ENCODE measurements at regions not wholly inside any gene's neighbourhood (a gene's known extent, or its start where the extent isn't known, plus 50 kb on each side); places are given as distances from the start of the nearest gene placed in this dataset.
"Not testable (repeated sequence)": the region's sequence is repeated elsewhere in the genome, so short reads cannot be mapped to it uniquely, and the experiment has no call there.

DNA sequence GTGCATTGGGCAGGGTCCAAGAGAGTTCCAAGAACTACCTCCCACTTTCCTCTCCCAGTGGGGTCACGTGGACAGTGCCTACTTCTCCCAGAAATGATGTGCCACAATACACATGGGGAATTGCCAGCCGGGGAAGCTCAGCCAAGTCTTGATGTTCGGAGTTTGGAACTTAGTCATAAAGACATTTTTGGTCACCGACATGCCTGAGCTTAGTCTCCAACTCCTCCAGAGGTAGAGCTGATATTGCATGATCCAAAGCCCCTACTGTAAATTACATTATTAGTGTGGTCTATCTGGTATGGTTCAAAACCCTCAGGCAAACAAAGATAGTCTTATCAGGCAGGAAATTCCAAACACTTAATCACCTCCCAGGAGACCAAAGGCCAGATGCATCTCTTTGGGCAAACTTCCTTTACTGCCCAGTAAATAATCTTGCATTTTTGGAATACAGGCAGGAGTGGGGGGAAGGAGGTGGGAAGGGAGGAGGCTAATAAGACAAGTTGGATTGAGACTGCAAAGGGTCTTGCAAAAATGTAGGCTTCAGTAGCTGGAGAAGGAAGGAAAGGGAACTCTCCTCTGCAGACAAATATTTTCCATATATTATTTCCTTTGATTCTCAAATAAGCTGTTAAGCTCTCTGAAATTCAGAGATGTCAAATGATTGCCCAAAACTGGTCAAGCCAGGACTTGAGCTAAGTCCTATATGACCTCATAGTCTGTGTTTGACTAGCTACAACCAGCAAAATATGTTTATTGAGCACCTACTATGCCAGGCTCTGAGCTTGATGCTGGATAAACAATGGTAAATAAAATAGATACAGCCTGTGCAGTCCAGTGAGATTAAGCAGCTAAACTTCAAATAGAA, 99.4 kb downstream of the DRD1 start:
- no peak for DNase-seq

DNA sequence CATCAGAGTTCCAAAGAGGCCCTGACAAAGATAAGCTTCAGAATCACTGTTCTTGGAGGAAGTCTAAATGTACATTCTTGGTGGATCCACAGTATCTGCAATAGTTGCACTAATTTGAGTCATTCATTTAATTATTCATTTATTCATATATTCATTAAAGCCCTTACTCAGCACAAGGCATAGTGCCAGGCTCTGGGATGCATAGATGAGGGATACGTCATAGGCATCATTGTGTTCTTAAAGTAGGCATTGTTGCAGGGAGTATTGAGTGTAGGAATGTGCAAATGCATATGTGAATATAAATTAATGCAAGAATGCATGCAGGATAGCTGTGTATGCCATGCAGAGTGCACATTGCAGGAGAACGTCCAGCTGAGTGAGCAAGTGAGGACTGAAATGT, 100.7 kb downstream of the DRD1 start:
- no peak for DNase-seq

DNA sequence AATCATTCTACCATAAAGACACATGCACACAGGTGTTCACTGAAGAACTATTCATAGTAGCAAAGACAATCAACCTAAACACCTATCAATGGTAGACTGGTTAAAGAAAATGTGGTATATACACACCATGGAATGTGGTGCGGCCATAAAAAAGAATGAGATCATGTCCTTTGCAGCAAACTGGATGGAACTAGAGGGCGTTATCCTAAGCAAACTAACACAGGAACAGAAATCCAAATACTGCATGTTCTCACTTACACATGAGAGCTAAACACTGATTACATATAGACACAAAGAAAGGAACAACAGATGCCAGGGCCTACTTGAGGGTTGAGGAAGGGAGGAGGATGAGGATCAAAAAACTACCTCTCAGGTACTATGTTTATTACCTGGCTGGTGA, 103.8 kb downstream of the DRD1 start:
- no peak for DNase-seq

DNA sequence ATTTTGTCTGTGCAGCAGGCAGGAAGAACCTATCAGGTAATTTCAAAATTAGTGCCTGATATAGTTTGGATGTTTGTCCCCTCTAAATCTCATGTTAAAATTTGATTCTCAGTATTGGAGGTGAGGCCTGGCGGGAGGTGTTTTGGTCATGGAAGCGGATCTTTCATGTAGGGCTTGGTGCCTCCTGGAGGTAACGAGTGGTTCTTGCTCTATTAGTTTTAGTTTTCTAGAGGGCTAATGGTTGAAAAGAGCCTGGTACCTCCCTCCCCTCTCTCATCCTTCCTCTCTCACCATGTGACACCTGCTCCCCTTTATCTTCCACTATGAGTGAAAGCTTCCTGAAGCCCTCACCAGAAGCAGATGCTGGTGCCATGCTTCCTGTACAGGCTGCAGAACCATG, 106.3 kb downstream of the DRD1 start:
- DNase-seq = no peak

DNA sequence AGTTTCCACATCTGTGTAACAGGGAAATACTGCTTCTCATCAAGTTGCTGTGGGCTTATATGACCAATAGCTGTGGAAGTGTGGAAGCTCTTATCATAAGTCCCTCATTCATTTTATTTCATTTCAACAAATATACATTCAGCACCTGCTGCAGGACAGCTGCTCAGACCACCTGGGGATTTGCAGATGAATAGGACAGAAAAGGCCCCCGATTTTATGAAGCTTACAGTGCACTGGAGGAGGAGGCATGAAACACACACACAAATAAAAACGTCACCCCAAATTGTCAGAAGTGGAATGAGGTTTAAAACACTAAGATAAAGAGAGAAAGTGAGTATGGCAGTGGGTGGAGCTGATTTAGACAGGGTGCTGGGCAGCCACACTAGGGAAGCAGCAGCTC, 107.2 kb downstream of the DRD1 start:
- no peak for DNase-seq

DNA sequence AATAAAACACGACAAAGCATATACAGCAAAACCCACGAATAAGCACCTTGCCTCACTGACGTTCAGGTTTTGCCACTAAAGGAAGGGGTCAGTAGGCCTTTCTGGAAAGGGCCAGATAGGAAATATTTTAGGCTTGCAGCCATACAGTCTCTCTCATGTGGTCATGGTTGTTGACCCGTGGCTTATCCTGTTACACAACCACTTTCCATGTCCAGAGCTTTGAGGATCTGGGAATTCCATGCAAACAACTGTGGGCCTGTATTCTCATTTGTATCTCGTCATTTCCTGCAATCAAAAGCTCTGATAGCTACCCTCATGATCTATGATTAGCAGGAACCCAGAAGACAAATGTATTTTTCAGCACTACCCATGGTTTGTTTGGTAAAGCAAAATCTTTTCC, 108.3 kb downstream of the DRD1 start:
- no peak for DNase-seq

DNA sequence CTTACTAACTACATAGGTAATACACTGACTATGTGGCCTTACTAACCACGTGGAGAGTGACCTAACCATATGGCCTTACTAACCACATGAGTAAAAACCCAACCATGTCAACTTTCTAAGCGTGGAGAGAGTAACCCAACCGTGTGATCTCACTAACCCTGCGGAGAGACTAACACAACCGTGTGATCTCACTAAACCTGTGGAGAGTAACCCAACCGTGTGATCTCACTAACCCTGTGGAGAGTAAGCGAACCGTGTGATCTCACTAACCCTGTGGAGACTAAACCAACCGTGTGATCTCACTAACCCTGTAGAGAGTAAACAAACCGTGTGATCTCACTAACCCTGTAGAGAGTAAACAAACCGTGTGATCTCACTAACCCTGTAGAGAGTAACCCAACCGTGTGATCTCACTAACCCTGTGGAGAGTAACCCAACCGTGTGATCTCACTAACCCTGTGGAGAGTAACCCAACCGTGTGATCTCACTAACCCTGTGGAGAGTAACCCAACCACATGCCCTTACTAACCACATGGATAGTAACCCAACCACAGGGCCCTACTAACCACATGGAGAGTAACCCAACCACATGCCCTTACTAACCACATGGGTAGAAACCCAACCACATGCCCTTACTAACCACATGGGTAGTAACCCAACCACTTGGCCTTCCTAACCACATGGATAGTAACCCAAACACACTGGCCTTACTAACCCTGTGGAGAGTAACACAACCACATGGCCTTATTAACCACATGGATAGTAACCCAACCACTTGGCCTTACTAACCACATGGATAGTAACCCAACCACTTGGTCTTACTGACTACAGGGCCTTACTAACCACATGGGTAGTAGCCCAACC, 112.6 kb downstream of the DRD1 start:
- not testable (repeated sequence) for DNase-seq

DNA sequence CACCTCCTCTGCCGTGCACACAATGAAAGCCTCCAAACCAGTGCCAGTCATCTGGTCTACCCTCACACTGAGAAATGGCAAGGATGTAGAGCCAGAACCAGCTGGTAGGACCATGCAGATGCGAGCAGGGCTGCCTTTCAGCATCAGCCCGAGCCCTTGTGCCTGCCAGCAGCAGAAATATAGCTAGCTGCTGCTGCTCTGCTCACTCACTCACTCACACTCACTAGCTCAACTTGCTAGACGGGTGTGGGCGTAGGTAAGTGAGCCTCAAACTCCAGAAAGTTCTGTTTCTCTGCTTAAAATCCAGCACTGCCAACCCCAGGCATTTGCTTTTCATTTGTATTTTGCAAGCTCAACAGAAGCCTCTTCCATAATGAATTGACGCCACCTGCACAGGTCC, 114.0 kb downstream of the DRD1 start:
- DNase-seq = no peak

DNA sequence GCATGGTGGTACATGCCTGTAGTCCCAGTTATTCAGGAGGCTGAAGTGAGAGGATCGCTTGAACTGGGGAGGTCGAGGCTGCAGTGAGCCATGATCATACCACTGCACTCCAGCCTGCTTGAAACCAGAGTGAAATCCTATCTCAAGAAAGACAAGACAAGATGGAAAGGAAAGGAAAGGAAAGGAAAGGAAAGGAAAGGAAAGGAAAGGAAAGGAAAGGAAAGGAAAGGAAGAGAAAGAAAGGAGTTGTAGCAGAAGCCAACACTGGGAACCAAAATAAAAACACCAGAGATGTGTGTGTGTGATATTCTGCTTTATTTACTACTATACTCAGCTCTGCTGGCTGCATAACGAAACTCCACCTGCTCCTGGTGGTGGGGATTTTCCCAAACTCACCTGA, 115.3 kb downstream of the DRD1 start:
- no peak for DNase-seq

DNA sequence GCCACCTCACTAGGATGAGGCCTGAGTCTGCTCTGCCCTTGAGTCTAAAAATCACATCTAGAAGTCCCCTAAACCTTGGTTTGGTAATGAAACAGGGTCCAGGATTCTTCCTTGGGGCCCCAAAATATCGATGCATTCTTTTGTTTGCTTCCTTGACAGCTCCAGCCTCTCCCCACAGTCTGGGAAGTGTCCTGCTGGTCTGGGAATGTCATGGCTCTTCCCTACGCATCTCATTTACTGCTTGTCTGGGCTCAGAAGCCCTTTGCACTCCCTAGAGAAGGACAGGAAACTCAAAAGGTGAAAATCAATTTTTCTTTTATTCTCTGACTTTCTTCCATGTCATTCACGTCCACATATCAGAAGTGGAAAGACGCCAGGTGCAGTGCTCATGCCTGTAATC, 115.8 kb downstream of the DRD1 start:
- no peak for DNase-seq

DNA sequence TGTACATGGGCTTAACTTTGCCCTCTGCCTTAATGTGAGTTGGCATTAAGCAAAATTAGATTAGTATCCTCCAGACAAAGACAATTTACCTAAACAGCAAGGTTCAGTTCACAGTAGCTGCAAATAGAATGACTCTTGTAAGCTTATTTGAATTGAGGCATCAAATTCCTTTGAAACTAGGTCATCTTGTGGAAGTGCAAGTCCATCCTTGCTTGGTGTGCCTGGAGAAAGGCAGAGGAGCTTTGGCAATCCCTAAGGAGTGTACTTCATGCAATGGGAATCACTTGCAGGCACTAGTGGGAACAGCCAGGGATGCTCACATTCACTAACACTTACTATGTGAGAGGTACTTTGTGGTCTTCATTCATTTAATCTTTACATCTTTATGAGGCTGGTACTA, 118.3 kb downstream of the DRD1 start:
- DNase-seq = no peak

DNA sequence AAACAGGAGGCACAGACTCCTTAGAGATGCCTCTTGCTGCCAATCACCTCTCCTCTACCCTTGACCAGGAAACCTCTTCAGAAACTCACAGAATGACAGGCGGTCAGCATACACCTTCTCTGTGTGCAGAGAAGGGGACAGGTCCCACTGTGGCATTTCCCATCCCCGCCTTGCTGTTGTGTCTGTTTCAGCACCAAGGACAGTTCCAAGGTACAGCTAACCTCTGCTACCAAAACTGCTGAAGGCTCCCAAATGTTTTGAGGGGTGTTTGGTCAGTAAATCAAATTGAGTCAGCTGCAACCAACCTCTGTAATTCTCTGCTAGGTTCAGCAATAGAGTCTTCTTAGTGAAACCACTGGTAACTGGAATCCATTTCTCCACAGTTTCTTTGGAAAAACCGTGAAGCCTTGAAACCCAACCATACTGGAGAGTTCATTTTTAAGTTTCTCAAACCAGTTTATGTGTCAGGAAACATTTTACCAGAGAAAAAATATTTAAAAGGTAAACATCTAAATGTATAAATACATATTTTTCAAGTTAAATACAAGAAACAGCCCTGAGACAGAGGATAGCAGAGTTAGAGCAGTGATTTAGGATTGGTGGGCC, 122.0 kb downstream of the DRD1 start:
- DNase-seq = no peak

DNA sequence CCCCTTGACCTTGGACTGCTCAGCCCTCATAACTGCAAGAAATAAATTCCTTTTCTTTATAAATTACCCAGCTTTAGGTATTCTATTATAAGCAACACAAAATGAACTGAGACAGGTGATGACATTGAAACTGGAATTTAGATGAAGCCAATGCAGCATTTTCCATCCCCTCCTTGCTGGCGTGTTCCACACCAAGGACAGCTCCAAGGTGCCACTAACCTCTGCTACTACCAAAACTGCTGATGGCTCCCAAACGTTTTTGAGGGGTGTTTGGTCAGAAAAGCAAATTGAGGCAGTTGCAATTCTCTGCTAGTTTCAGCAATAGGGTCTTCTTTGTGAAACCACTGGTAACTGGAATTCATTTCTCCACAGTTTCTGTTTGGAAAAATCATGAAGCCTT, 124.8 kb downstream of the DRD1 start:
- no peak for DNase-seq

DNA sequence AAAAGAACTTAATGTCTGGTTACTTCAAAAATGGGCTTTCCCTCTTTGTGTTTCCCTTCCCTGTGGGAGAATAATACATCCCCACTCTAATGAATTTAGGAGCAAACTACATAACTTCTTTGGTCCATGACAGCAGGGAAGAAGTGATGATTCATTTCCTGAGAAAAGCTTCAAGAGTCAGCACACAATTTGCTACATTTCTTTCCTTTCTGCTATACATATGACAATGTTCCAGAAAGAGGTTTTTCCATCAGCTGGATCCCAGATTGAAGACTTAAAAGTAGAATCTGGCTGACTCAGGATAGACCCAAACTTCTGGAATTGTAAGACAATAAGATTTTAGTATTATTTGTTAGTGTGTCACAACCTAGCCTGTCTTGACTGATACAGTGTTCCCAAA, 126.1 kb downstream of the DRD1 start:
- DNase-seq = no peak

DNA sequence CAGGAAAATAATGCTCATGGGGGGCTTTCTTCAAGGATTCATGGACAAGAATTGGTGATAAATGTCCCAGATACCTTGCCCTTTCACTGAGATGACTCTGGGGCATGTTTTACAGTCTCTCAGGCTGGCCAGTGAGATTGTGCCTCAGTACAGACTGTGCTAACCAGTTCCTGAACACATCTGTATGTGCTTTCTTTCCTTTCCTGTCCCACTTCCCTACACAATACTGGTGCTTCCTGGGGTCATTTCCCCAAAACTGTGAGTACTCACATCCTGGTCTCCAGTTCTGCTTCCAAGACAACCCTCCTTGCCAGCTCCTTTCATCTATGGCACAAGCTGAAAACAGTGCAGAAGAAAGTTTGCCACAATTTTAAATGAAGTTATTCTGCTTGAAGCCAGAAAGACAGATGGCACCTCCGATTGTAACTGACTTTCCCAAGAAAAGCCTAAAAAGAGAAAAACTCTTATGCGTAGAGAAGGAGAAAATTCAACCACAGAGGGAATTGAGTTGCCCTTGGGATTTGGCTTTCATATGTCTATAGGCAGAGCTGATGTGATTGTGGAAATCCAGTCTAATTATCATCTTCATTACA, 134.7 kb downstream of the DRD1 start:
- DNase-seq = no peak

DNA sequence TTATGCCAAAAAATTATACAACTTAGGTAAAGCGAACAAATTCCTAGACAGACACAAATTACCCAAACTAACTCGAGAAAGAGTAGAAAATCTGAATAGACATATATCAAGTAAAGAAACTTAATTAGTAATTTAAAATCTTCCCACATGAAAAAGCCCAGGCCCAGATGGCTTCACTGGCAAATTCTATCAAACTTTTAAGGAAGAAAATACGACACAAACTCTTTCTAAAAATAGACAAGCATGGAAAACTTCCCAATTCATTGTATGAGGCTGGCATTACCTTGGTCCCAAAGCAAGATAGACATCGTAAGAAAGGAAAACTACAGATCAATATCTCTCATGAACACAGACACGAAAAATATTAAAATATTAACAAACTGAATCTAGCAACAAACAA, 135.3 kb downstream of the DRD1 start:
- no peak for DNase-seq

DNA sequence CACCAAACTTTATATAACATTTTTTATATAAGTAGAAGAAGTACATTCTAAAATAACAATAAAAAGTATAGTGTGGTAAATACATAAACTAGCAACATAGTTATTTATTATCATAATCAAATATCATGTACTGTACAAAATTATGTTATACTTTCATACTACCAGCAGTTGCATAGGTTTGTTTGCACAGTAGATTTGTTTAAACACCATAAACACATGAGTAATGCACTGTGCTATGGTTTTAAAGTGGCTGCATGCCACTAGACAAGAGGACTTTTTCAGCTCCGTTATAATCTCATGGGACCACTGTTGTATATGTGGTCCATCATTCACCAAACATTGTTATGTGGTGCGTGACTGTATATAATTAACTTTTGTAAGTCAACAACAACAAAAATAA, 137.6 kb downstream of the DRD1 start:
- no peak for DNase-seq

DNA sequence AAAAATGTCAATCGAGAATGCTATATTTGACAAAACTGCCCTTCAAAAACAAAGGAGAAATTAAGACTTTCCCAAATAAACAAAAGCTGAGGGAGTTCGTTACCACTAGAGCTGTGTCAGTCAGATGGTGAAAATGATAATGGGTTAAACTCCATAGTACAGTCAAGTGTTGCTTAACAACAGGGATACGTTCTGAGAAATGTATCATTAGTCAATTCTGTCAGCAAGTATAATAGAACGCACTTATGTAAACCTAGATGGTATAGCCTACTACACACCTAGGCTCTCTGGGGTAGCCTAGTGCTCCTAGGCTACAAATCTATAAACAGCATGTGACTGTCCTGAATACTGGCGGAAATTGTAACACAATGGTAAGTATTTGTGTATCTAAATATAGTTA, 138.7 kb downstream of the DRD1 start:
- DNase-seq = no peak

DNA sequence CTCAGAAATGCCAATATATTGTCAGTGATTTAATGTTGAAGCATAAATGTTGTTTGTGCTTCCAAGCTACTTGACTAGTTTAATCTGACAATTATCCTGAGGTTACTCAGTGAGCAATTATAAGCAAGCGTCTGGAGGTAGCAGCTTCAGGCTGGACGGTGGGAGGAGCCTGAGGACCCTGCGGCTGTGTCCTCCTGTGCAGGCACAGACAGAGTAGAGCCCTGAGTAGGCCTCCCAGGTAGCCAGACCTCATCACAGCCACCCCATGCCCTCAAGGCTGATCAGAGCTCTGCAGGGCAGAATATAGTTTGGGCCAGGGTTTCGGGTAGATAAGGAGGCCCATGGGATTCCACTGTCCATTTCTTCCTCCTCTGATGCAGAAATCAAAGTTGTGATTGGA, 153.6 kb downstream of the DRD1 start:
- no peak for DNase-seq

DNA sequence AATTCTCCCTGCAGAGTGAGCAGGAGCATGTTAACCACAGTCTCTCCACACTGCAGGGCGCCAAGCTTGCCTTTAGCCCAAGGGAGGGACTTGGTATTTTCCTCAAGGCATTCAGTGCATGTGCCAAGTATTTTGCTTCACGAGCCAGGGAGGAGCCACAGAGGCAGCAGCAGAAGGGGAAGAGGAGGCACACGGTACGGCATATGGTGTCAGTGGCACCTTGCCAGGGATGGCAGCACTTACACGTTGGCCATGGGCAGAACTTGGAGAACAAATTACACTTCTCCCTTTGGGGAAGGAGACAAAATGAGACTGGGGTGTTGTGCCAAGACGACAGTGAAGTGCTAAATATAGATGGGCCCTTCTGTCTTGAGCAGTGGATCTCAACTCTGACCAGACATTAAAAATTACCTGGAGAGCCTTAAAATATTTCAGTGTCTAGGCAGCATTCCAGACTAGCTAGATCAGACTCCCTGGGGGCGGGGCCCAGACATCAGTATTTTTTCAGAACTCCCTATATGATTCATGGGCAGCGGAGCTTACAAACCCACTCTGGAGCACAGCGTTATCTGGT, 155.8 kb downstream of the DRD1 start:
- DNase-seq = no peak

DNA sequence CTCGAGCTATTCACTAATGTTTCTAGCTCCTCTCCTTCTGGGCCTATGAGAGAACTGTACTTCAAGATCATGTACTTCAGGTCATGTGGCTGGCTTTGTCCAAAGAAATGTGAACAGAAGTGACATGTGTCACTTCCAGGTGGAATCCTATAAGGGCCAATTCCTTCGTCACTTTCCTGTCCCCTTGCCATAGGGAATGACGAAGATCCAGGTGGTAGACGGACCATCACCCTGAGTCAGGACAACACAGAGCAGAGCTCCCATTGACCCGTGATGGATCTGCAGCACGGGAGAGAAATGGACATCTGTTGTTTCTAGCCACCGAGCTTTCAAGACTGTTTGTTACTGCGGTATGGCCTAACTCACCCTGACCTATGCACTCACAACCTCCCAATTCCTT, 157.0 kb downstream of the DRD1 start:
- DNase-seq = no peak

DNA sequence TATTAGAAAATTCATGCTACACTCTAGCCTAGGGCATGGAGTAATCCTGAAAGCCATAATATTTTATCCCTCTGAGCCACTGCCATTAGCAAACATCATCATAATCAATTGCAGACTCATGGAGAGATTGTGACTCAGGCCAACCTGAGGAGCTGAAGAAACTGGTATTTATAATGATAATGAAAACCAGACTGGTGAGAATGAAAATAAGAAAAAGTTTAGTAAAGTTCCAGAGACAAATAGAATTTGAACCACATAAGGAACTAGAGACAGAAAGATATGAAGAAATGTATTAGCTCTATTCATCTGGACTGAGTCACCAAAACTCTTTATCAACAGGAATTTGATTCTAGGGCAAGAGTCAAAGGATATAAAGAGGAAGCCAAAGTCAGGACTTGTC, 158.7 kb downstream of the DRD1 start:
- DNase-seq = no peak

DNA sequence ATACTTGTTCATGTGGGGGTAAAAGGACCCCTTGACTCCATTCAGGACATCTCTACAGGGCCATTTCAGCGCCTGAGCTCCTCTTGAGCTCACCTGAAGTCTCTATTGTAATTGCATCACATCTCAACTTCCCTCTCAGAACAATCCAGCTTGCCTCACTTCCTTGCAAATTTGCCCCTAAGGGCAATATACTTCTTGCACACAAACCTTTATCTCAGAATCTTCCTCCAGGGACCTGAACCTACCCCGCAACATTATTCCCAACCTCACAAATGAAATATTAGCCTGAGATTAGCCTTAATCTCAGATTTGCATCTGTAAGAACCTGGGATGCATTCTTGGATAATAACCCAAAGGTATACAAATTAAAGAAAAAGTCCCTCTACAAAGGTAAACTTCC, 159.2 kb downstream of the DRD1 start:
- no peak for DNase-seq
